CD4-positive, alpha-beta T cell treated with Interleukin-6 for 4 hours (primary cell): ENCODE measurements at regions not wholly inside any gene's neighbourhood (a gene's known extent, or its start where the extent isn't known, plus 50 kb on each side); places are given as distances from the start of the nearest gene placed in this dataset.

Experiments used
- DNase-seq: peaks from one replicate; pipeline ENCODE4 v3.0.0-alpha.2; 2020; ENCODE audit warnings: mixed read lengths

GRCh38 chr7:17054206-17054605 lies 172.4 kb upstream of the AGR3 start:
- no peak for DNase-seq

GRCh38 chr7:17054836-17055235 lies 173.1 kb upstream of the AGR3 start:
- DNase-seq = no peak

- no peak for DNase-seq
These were observed 173.8 kb upstream of the AGR3 start for GRCh38 chr7:17055596-17055995.

GRCh38 chr7:17056491-17057142 lies 174.8 kb upstream of the AGR3 start:
- no peak for DNase-seq

- DNase-seq = no peak
These were observed 175.3 kb upstream of the AGR3 start for GRCh38 chr7:17057143-17057509.

GRCh38 chr7:17058568-17058967 lies 176.8 kb upstream of the AGR3 start:
- DNase-seq = no peak

- no peak for DNase-seq
These were observed 178.3 kb upstream of the AGR3 start for GRCh38 chr7:17060051-17060450.

GRCh38 chr7:17061443-17061842 lies 179.7 kb upstream of the AGR3 start:
- no peak for DNase-seq

GRCh38 chr7:17062151-17063044 lies 180.6 kb upstream of the AGR3 start:
- DNase-seq = no peak

- no peak for DNase-seq
These were observed 181.2 kb upstream of the AGR3 start for GRCh38 chr7:17063045-17063383.

GRCh38 chr7:17067691-17068090 lies 185.9 kb upstream of the AGR3 start:
- no peak for DNase-seq

- DNase-seq = no peak
These were observed 187.4 kb upstream of the AGR3 start for GRCh38 chr7:17069146-17069545.

- no peak for DNase-seq
These were observed 188.5 kb upstream of the AGR3 start for GRCh38 chr7:17070231-17070708.

- no peak for DNase-seq
These were observed 190.1 kb upstream of the AGR3 start for GRCh38 chr7:17071866-17072265.

GRCh38 chr7:17075601-17076255 lies 193.9 kb upstream of the AGR3 start:
- DNase-seq = no peak

GRCh38 chr7:17078298-17078697 lies 196.5 kb upstream of the AGR3 start:
- DNase-seq = no peak

- no peak for DNase-seq
These were observed 201.8 kb upstream of the AGR3 start for GRCh38 chr7:17083392-17084165.

GRCh38 chr7:17084166-17084475 lies 202.3 kb upstream of the AGR3 start:
- no peak for DNase-seq

- DNase-seq = no peak
These were observed 203.4 kb upstream of the AGR3 start for GRCh38 chr7:17085186-17085585.

GRCh38 chr7:17086403-17086802 lies 204.6 kb upstream of the AGR3 start:
- DNase-seq = no peak

GRCh38 chr7:17090751-17091150 lies 207.7 kb upstream of the AHR start:
- no peak for DNase-seq

GRCh38 chr7:17093461-17093860 lies 205.0 kb upstream of the AHR start:
- no peak for DNase-seq

GRCh38 chr7:17094963-17095574 lies 203.4 kb upstream of the AHR start:
- DNase-seq = no peak
